ENCODE measurements at regions not wholly inside any gene's neighbourhood (a gene's known extent, or its start where the extent isn't known, plus 50 kb on each side); places are given as distances from the start of the nearest gene placed in this dataset.
A peak's percentile ranks its signal among the peaks of the same experiment; 100 is the strongest.

GRCh38 chr21:38937286-38937790, 131.6 kb downstream of the ETS2 start:
- H3K4me3 Mint-ChIP-seq: no peak overlapping the region
- no peaks in the 10 kb centered on the region for H3K9me3 Mint-ChIP-seq
- peaks cover 13 to 15% of the 10 kb centered on the region in 2 donors for H3K4me1 Mint-ChIP-seq (ENCODE audit: low read depth in 2 of 2)
- peak overlapping the region in 1 of 2 donors; percentile 43 for H3K27ac Mint-ChIP-seq
- H3K27me3 Mint-ChIP-seq: peaks cover 0 to 6% of the 10 kb centered on the region in 2 donors
- DNase-seq (ENCODE audit: low spot score): no peak
- no peaks in the 10 kb centered on the region for H3K36me3 Mint-ChIP-seq
- ATAC-seq: no peak

- Mint-ChIP-seq H3K36me3 (no peaks in the 10 kb centered on the region), H3K4me1 (ENCODE audit: low read depth in 2 of 2) (peaks cover 13 to 15% of the 10 kb centered on the region in 2 donors), H3K9me3 (no peaks in the 10 kb centered on the region), H3K27ac (no peak overlapping the region), H3K27me3 (peaks cover 0 to 6% of the 10 kb centered on the region in 2 donors), H3K4me3 (no peak overlapping the region)
- DNase-seq (ENCODE audit: low spot score): no peak
- ATAC-seq: no peak
Measured at GRCh38 chr21:38936240-38936639, 130.5 kb downstream of the ETS2 start.

- no peak overlapping the region for H3K27ac Mint-ChIP-seq
- ATAC-seq (no peak), DNase-seq (ENCODE audit: low spot score) (no peak)
- H3K9me3 Mint-ChIP-seq: no peaks in the 10 kb centered on the region
- H3K27me3 Mint-ChIP-seq: peaks cover 0 to 6% of the 10 kb centered on the region in 2 donors
- H3K36me3 Mint-ChIP-seq: no peaks in the 10 kb centered on the region
- H3K4me3 Mint-ChIP-seq: no peak overlapping the region
- H3K4me1 Mint-ChIP-seq (ENCODE audit: low read depth in 2 of 2): peaks cover 13 to 15% of the 10 kb centered on the region in 2 donors
Measured at GRCh38 chr21:38933731-38934130, 128.0 kb downstream of the ETS2 start.

GRCh38 chr21:38931291-38931690, 125.6 kb downstream of the ETS2 start:
- DNase-seq (ENCODE audit: low spot score) (no peak), ATAC-seq (no peak)
- peaks cover 0 to 2% of the 10 kb centered on the region in 2 donors for H3K27me3 Mint-ChIP-seq
- H3K27ac Mint-ChIP-seq: no peak overlapping the region
- no peaks in the 10 kb centered on the region for H3K36me3 Mint-ChIP-seq
- no peaks in the 10 kb centered on the region for H3K9me3 Mint-ChIP-seq
- no peaks in the 10 kb centered on the region for H3K4me1 Mint-ChIP-seq (ENCODE audit: low read depth in 2 of 2)
- no peak overlapping the region for H3K4me3 Mint-ChIP-seq

- DNase-seq (ENCODE audit: low spot score): no peak
- no peaks in the 10 kb centered on the region for H3K9me3 Mint-ChIP-seq
- H3K4me3 Mint-ChIP-seq: no peak overlapping the region
- H3K36me3 Mint-ChIP-seq: no peaks in the 10 kb centered on the region
- ATAC-seq: no peak
- H3K4me1 Mint-ChIP-seq (ENCODE audit: low read depth in 2 of 2): no peaks in the 10 kb centered on the region
- peaks cover 0 to 2% of the 10 kb centered on the region in 2 donors for H3K27me3 Mint-ChIP-seq
- H3K27ac Mint-ChIP-seq: no peak overlapping the region
Measured at GRCh38 chr21:38930853-38931252, 125.1 kb downstream of the ETS2 start.

- Mint-ChIP-seq H3K27me3 (peaks cover 0 to 5% of the 10 kb centered on the region in 2 donors), H3K4me1 (ENCODE audit: low read depth in 2 of 2) (no peaks in the 10 kb centered on the region), H3K4me3 (no peak overlapping the region), H3K9me3 (no peaks in the 10 kb centered on the region), H3K27ac (no peak overlapping the region), H3K36me3 (no peaks in the 10 kb centered on the region)
- ATAC-seq (no peak), DNase-seq (ENCODE audit: low spot score) (no peak)
Measured at GRCh38 chr21:38930066-38930465, 124.3 kb downstream of the ETS2 start.

- ATAC-seq: no peak
- no peak for DNase-seq (ENCODE audit: low spot score)
Measured at GRCh38 chr21:38929652-38930051, 123.9 kb downstream of the ETS2 start.

GRCh38 chr21:38929142-38929541, 123.4 kb downstream of the ETS2 start:
- peaks cover 0 to 8% of the 10 kb centered on the region in 2 donors for H3K27me3 Mint-ChIP-seq
- H3K4me3 Mint-ChIP-seq: no peak overlapping the region
- no peaks in the 10 kb centered on the region for H3K36me3 Mint-ChIP-seq
- no peaks in the 10 kb centered on the region for H3K4me1 Mint-ChIP-seq (ENCODE audit: low read depth in 2 of 2)
- H3K27ac Mint-ChIP-seq: no peak overlapping the region
- no peaks in the 10 kb centered on the region for H3K9me3 Mint-ChIP-seq
- ATAC-seq: no peak
- no peak for DNase-seq (ENCODE audit: low spot score)

More at GRCh38 chr21:38929652-38930051, 123.9 kb downstream of the ETS2 start:
- H3K27ac Mint-ChIP-seq: no peak overlapping the region
- H3K9me3 Mint-ChIP-seq: no peaks in the 10 kb centered on the region
- H3K36me3 Mint-ChIP-seq: no peaks in the 10 kb centered on the region
- no peak overlapping the region for H3K4me3 Mint-ChIP-seq
- H3K4me1 Mint-ChIP-seq (ENCODE audit: low read depth in 2 of 2): no peaks in the 10 kb centered on the region
- peaks cover 0 to 8% of the 10 kb centered on the region in 2 donors for H3K27me3 Mint-ChIP-seq

- no peak overlapping the region for H3K27ac Mint-ChIP-seq
- DNase-seq (ENCODE audit: low spot score) (no peak), ATAC-seq (no peak)
- H3K4me3 Mint-ChIP-seq: no peak overlapping the region
- H3K36me3 Mint-ChIP-seq: no peaks in the 10 kb centered on the region
- no peaks in the 10 kb centered on the region for H3K9me3 Mint-ChIP-seq
- H3K4me1 Mint-ChIP-seq (ENCODE audit: low read depth in 2 of 2): no peaks in the 10 kb centered on the region
- peaks cover 0 to 8% of the 10 kb centered on the region in 2 donors for H3K27me3 Mint-ChIP-seq
Measured at GRCh38 chr21:38927776-38928175, 122.0 kb downstream of the ETS2 start.

- Mint-ChIP-seq H3K4me1 (ENCODE audit: low read depth in 2 of 2) (no peaks in the 10 kb centered on the region), H3K9me3 (no peaks in the 10 kb centered on the region), H3K36me3 (no peaks in the 10 kb centered on the region), H3K27ac (no peak overlapping the region), H3K27me3 (peaks cover 8 to 11% of the 10 kb centered on the region in 2 donors), H3K4me3 (no peak overlapping the region)
- no peak for DNase-seq (ENCODE audit: low spot score)
- no peak for ATAC-seq
Measured at GRCh38 chr21:38925923-38926322, 120.2 kb downstream of the ETS2 start.

- Mint-ChIP-seq H3K4me3 (no peak overlapping the region), H3K27me3 (peaks cover 8 to 11% of the 10 kb centered on the region in 2 donors), H3K27ac (no peak overlapping the region), H3K4me1 (ENCODE audit: low read depth in 2 of 2) (no peaks in the 10 kb centered on the region), H3K36me3 (no peaks in the 10 kb centered on the region), H3K9me3 (no peaks in the 10 kb centered on the region)
- no peak for ATAC-seq
- DNase-seq (ENCODE audit: low spot score): no peak
Measured at GRCh38 chr21:38925478-38925877, 119.7 kb downstream of the ETS2 start.

GRCh38 chr21:38924954-38925353, 119.2 kb downstream of the ETS2 start:
- ATAC-seq (no peak), DNase-seq (ENCODE audit: low spot score) (no peak)
- H3K4me1 Mint-ChIP-seq (ENCODE audit: low read depth in 2 of 2): no peaks in the 10 kb centered on the region
- peaks cover 8 to 13% of the 10 kb centered on the region in 2 donors for H3K27me3 Mint-ChIP-seq
- no peak overlapping the region for H3K4me3 Mint-ChIP-seq
- H3K36me3 Mint-ChIP-seq: no peaks in the 10 kb centered on the region
- H3K9me3 Mint-ChIP-seq: no peaks in the 10 kb centered on the region
- no peak overlapping the region for H3K27ac Mint-ChIP-seq

GRCh38 chr21:38923429-38923828, 117.7 kb downstream of the ETS2 start:
- H3K36me3 Mint-ChIP-seq: no peaks in the 10 kb centered on the region
- H3K27me3 Mint-ChIP-seq: peaks cover 14 to 22% of the 10 kb centered on the region in 2 donors
- no peak overlapping the region for H3K27ac Mint-ChIP-seq
- no peak for ATAC-seq
- no peaks in the 10 kb centered on the region for H3K4me1 Mint-ChIP-seq (ENCODE audit: low read depth in 2 of 2)
- H3K9me3 Mint-ChIP-seq: no peaks in the 10 kb centered on the region
- no peak overlapping the region for H3K4me3 Mint-ChIP-seq
- no peak for DNase-seq (ENCODE audit: low spot score)

- no peaks in the 10 kb centered on the region for H3K4me1 Mint-ChIP-seq (ENCODE audit: low read depth in 2 of 2)
- DNase-seq (ENCODE audit: low spot score) (no peak), ATAC-seq (no peak)
- H3K27me3 Mint-ChIP-seq: peaks cover 14 to 22% of the 10 kb centered on the region in 2 donors
- H3K36me3 Mint-ChIP-seq: no peaks in the 10 kb centered on the region
- H3K4me3 Mint-ChIP-seq: no peak overlapping the region
- no peaks in the 10 kb centered on the region for H3K9me3 Mint-ChIP-seq
- no peak overlapping the region for H3K27ac Mint-ChIP-seq
Measured at GRCh38 chr21:38922474-38923235, 116.9 kb downstream of the ETS2 start.

Data from natural killer cell treated with Interleukin-12 subunit alpha and Interleukin-12 subunit beta and Interleukin-15 and Interleukin-18, amount 100 ng/mL, for 72 hours (primary cell).